ENCODE measurements at regions not wholly inside any gene's neighbourhood (a gene's known extent, or its start where the extent isn't known, plus 50 kb on each side); places are given as distances from the start of the nearest gene placed in this dataset.

- TF ChIP-seq CTCF (IDR thresholded peaks at IDR 0.05) (no peak), EP300 (IDR thresholded peaks at IDR 0.05; ENCODE audit: low read depth) (no peak)
These were observed 197.8 kb upstream of the RBMS3 start for GRCh38 chr3:29083081-29083480.

All from transverse colon (tissue), 3 donors.